ENCODE measurements at regions not wholly inside any gene's neighbourhood (a gene's known extent, or its start where the extent isn't known, plus 50 kb on each side); places are given as distances from the start of the nearest gene placed in this dataset.
"Not testable (repeated sequence)": the region's sequence is repeated elsewhere in the genome, so short reads cannot be mapped to it uniquely, and the experiment has no call there.

DNA sequence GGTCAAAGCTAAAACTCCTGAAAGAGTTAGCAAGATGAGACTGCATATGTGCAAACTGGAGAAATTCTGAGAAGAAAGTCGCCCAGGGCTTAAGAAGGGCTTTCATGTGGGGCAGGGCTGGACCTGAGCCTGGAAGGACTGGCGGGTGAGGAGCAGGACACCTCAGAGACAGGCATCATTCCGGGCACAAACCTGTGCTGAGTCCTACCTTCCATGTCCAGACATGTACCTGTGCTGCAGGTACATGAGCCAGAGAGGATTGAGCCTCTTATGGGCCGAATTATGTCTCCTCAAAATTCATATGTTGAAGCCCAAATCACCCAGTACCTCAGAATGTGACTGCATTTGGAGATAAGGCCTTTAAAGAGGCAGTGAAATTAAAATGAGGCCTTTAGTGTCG lies 171.0 kb downstream of the QRSL1 start:
- DNase-seq (ENCODE audit: low spot score), result no peak

- peak; percentile 86 for DNase-seq (ENCODE audit: low spot score)
Measured at GRCh38 chr6:106799031-106799894, 169.9 kb downstream of the QRSL1 start.

- no peak for DNase-seq (ENCODE audit: low spot score)
Measured at GRCh38 chr6:106797186-106797585, 167.8 kb downstream of the QRSL1 start.

GRCh38 chr6:106796781-106797180 lies 167.4 kb downstream of the QRSL1 start:
- DNase-seq (ENCODE audit: low spot score), result peak; percentile 51

DNA sequence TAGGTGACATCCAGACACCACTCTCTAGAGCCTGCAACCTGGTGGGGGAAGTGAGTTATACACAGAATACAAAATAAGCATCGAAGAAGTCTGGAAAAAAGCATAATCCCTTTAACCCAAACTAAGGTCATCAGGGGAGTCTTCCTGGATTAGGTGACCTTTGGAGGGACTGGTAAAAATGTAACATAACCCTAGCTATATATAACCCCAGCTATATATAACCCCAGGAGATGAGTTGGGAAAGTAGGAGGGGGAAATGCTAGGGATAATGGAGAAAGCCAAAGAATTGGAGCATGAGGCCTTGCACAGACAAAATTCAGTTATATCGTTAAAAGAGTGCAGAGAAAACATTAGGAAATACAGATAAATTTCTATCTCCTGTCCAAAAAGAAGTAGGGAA lies 164.8 kb downstream of the QRSL1 start:
- DNase-seq (ENCODE audit: low spot score), result no peak

- DNase-seq (ENCODE audit: low spot score), result no peak
Measured at GRCh38 chr6:106792536-106793236, 163.3 kb downstream of the QRSL1 start.

DNA sequence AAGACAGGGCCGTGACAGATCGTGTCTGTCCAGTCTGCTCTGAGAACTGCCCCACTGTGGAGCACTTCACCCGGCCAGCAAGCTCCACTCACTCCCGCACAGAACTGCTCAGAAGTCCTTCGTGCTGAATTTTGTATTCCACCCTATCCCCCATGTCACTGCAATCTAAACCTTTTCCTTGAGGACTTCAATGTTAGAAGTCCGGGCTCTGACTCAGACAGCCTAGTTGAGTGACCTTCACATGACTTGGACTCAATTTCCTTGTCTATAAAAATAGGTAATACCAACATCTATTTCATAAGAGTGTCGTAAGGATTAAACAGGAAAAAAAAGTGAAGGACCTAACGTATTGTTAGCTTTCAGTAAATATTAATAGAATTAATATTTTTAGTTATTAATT lies 161.6 kb downstream of the QRSL1 start:
- DNase-seq (ENCODE audit: low spot score), result no peak

- no peak for DNase-seq (ENCODE audit: low spot score)
Measured at GRCh38 chr6:106790149-106790770, 160.9 kb downstream of the QRSL1 start.

DNA sequence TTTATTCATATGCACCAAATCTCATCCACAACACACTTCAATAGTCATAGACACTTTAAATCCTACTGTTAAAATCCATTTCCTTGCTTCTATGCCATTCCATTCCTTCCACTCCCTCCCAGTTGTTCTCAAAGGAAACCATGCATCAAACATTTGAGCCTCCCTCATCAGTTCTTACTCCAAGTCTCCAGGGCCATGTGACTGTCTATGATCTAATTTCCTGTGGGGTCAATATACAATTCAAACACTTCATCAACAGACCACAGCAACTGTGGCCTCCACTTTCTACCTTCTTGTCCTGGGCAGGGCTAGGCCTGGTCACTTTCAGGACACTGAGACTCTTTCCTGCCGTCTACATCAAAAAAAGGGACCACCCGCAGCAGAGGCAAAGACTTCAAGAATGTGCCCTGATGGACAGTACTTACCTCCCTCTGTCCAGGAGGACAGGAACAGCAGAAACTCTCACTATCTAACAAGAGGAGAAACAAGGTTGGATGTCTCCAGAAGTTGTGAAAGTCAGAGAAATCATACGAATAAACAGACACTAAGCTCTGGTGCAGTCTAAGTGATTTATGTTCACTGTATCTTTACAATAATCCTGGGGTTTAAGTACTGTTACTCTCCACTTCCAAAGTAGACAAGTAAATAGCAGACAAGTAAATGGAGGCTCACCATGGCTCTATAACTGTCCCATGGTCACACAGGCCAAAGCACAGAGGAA lies 160.2 kb downstream of the QRSL1 start:
- no peak for DNase-seq (ENCODE audit: low spot score)

DNA sequence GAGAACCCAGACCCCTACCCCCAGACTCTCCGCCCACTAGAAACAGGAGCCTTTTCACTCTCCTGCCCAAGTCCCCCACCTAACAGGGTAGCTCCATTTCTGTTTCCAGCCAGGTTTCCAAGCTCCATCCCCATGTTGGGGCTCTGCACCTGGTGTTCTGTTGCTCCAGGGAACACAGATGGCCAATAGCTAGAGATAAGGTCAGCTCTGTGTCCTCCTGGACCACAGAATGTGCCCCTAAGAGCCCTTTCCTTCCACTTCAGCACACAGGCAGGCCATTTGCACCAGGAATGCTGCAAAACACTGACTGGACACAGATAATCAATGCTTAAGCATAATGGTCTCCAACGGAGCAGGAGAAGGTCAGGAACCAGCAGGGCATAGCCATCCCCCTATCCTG lies 159.4 kb downstream of the QRSL1 start:
- no peak for DNase-seq (ENCODE audit: low spot score)

DNA sequence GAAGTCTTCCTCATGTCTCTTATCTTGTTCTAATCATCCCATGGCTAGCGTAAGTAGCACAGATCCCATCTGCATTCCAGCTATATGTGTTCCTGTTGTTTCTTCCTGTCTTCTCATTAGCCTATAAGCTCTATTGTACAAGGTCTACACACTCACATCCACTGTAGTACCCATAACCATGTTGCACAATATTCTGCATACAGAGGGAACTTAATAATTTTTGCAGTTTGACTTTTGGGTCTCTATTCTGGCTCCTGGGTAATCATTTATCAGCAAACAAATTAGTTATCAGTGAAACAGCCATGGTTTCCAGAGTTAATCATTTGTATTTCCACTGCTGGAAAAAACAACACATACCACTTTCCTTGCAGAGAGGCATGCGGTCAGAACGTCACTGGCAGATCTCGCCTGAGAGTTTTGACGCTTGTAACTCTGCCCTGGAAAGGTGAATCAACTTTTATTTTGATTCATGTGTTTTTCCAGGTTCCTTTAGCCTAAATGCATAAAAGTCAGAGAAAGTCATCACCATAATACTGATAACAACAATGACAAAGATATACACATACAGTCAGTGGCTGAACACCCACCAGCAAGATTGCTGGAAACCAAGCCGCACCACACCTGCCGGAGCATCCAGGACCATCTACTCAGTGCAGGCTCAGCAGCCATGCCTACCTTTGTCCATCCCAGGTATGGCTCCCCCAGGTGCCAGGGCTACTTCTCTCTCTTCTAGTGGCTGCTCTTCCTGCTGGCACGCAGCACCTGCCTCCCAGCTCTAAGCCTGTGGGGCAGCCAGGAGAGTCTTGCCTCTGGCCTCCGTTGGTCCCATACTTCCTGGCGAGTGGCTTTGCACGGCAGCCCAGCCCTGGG lies 158.2 kb downstream of the QRSL1 start:
- peak; percentile 66 for DNase-seq (ENCODE audit: low spot score)

DNA sequence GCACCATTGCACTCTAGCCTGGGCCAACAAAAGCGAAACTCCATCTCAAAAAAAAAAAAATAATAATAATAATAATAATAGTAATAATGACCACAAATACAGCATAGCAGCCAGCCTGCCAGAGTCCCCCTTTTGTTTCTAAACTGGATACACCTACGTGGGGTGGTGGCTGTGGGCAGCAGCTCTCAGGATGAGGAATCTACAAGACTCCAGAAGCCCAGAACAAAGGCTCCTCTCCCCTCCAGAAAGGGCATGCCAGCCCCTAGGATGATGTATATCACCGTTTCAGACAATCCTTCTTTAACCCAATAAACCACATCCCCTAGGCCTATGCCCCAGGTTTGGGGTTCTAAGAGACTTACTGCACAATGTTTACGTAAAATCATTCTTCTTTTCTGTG lies 155.9 kb downstream of the QRSL1 start:
- no peak for DNase-seq (ENCODE audit: low spot score)

DNA sequence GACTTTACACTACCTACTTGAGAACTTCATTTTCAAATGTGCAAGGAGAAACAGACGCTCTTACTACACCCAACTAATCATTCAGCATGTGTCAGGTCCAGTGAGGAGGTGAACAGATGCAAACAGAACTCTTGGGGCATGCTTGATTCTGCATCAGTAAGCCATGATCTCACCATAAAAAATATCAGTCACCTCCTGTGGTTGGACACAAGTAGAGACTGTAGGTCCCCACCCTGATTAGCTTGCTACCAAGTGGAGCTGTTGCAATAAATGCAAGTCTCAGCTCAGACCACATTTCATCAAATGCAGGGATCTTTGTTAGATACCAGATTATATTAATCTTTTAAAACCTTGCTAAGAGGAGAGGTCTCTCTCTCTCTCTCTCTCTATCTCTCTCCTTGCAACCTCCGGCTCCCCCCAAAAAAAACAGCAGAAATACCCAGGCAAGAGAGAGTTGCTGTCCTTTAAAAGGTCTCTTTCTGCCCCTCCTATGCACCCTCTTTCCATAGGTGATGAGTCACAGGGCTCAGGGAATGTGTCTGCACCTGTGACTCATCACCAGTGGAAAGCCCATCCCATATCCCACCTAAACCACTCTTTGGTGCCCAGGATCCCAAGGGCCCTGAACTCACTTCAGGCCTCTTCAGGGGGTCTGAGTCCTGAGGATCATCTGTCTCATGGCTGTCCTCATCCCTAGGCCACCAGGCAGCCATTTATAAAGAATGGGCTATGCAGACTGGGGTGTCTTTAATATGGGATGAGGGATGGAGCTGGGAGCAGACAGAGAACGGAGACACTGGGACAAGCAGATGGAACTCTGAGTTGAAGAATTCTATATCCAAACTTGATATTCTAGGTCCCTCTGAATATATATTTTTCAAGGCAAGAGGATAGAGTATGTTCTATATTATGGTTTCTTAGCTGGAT lies 154.5 kb downstream of the QRSL1 start:
- no peak for DNase-seq (ENCODE audit: low spot score)

- DNase-seq (ENCODE audit: low spot score), result no peak
Measured at GRCh38 chr6:106782536-106783285, 153.3 kb downstream of the QRSL1 start.

- not testable (repeated sequence) for DNase-seq (ENCODE audit: low spot score)
Measured at GRCh38 chr6:106779552-106779951, 150.2 kb downstream of the QRSL1 start.

- DNase-seq (ENCODE audit: low spot score), result no peak
Measured at GRCh38 chr6:106778943-106779342, 149.6 kb downstream of the QRSL1 start.

DNA sequence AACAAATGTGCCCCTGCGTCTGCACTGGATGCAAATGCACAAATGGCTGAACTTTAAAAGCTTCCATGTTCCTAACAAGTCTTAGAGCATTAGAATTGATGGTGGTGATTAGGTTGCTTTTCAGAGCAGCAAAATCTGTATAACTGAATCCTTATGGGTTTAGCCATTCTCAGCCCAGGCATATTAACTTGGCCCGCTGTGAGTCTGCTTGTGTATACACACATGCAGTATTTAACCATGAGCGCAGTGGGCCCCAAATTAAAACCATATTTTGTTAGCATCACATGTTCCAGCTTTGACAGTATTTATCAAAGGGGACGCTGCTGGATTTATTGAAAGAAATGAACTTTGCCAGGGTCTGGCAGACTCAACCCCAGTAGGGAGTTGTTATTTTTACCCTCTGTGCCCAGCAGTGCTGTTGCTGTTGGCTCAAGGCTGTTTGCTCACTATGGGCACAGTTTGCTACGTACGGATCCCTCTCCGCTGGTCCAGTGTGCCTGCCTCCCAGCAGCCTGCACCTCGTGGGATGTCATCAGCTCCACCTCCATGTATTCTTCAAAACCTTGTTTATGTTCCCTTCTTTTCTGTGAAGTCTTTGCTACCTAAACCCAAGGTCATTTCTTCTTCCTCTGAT lies 144.7 kb downstream of the QRSL1 start:
- no peak for DNase-seq (ENCODE audit: low spot score)

DNA sequence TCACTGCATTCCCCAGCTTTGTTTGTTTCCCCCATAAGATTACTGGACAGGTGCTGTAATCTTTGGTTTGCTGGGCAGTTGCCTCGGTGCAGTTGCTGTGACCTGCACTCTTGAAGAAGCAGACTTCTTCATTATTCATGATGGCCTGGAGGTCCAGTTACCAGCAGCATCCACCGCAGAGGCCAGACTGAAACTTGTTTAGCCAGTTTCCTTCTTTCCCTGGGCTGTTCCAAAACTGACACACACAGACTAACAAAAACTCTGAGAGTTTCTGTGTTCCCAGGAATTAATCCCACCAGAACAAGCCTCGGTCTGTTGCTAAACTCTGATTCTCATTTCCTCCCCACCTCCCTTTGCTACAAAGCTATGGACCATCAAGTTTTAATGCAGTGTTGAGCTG lies 144.1 kb downstream of the QRSL1 start:
- DNase-seq (ENCODE audit: low spot score), result peak; percentile 66

All from HT-29 (cell line).